B cell (primary cell): ENCODE measurements at regions not wholly inside any gene's neighbourhood (a gene's known extent, or its start where the extent isn't known, plus 50 kb on each side); places are given as distances from the start of the nearest gene placed in this dataset.

Experiments used
- ATAC-seq: fragments of 200-7000 bp; cut with Tn5 transposase; one replicate; pipeline ENCODE4 v1.10.0; 2021; ENCODE audit warnings: low read depth, mild to moderate bottlenecking, moderate number of reproducible peaks, moderate library complexity
- CTCF ChIA-PET: fragments of 350-600 bp; sonication (Branson Sonifier 250); formaldehyde crosslinking; loops from one replicate; lab custom pipeline; 2021; ENCODE audit warnings: antibody characterized with exemption, inconsistent platforms; lab: Charles Lee
- POLR2A ChIA-PET: fragments of 350-600 bp; sonication (Branson Sonifier 250); formaldehyde crosslinking; loops from one replicate; lab custom pipeline; 2021; ENCODE audit warnings: antibody characterized with exemption; lab: Charles Lee
- DNase-seq: peaks from one replicate; pipeline ENCODE4 v3.0.0; 2013
- H2AFZ ChIP-seq: 2 replicates; pipeline ENCODE4 v1.6.1; 2012; ENCODE audit warnings: mild to moderate bottlenecking, low read depth, low read length; ENCODE audit not compliant: insufficient read depth, poor library complexity, severe bottlenecking
- H3K27ac ChIP-seq, 2 donors: 1 replicate in 1 of 2; 2 replicates in 1 of 2; pipeline ENCODE4 v1.5.1; 2012 to 2013; ENCODE audit warnings: low read length in 2 of 2, mild to moderate bottlenecking in 2 of 2, moderate library complexity in 1 of 2
- H3K27me3 ChIP-seq, 4 experiments: fragments of 200-600 bp in 1 of 4; sonication (generic) in 1 of 4; replicated peaks in 1 of 4; 1 replicate in 2 of 4; 2 replicates in 2 of 4; pipeline versions ENCODE4 v1.6.1 to v1.7.0; 2013 to 2016; ENCODE audit warnings: low read length in 3 of 4, mild to moderate bottlenecking in 2 of 4, mixed read lengths in 1 of 4, moderate library complexity in 1 of 4; ENCODE audit not compliant: insufficient read depth in 4 of 4, control insufficient read depth in 3 of 4; ENCODE audit errors: control extremely low read depth in 1 of 4
- H3K36me3 ChIP-seq, 2 experiments: replicated peaks in 1 of 2; 1 replicate in 1 of 2; 2 replicates in 1 of 2; pipeline versions ENCODE4 v1.6.1 to v1.7.1; 2013; ENCODE audit warnings: low read length in 1 of 2; ENCODE audit not compliant: insufficient read depth in 2 of 2, control insufficient read depth in 1 of 2; ENCODE audit errors: control extremely low read depth in 1 of 2, extremely low read depth in 1 of 2
- H3K4me1 ChIP-seq, 2 donors: fragments of 200-600 bp in 1 of 2; sonication (generic) in 1 of 2; 1 replicate in 1 of 2; 2 replicates in 1 of 2; pipeline versions ENCODE4 v1.5.1 to v1.6.1; 2013 to 2017; ENCODE audit warnings: low read length in 2 of 2; ENCODE audit not compliant: control insufficient read depth in 2 of 2, insufficient read depth in 2 of 2
- H3K4me2 ChIP-seq: replicated peaks from 2 replicates; pipeline ENCODE3; 2012; ENCODE audit warnings: mild to moderate bottlenecking, low read depth, low read length; ENCODE audit not compliant: poor library complexity, severe bottlenecking
- H3K4me3 ChIP-seq, 5 experiments: fragments of 200-600 bp in 1 of 5; sonication (generic) in 1 of 5; 1 replicate in 3 of 5; 2 replicates in 2 of 5; pipeline versions ENCODE4 v1.5.1 to v1.7.0; 2011 to 2016; ENCODE audit warnings: low read length in 4 of 5, mild to moderate bottlenecking in 4 of 5, low read depth in 2 of 5, control low read depth in 1 of 5, moderate library complexity in 1 of 5; ENCODE audit not compliant: insufficient read depth in 1 of 5; ENCODE audit errors: control extremely low read depth in 1 of 5, extremely low read depth in 1 of 5
- H3K79me2 ChIP-seq: fragments of 200-600 bp; sonication (generic); one replicate; pipeline ENCODE4 v1.6.0; 2016; ENCODE audit warnings: low read length; ENCODE audit not compliant: control insufficient read depth, insufficient read depth
- H3K9ac ChIP-seq: fragments of 200-600 bp; sonication (generic); 2 replicates; pipeline ENCODE4 v1.6.1; 2017; ENCODE audit warnings: mild to moderate bottlenecking, low read length, moderate library complexity
- H3K9me3 ChIP-seq, 3 donors: one replicate each; pipeline versions ENCODE4 v1.6.1 to v1.7.1; 2013; ENCODE audit warnings: low read length in 2 of 3; ENCODE audit not compliant: control insufficient read depth in 2 of 3, insufficient read depth in 1 of 3; ENCODE audit errors: control extremely low read depth in 1 of 3
- H4K20me1 ChIP-seq: 2 replicates; pipeline ENCODE4 v1.6.0; 2012; ENCODE audit warnings: mild to moderate bottlenecking, low read length; ENCODE audit not compliant: insufficient read depth, control insufficient read depth, poor library complexity, severe bottlenecking
- H3K27ac Mint-ChIP-seq: one replicate; pipeline ENCODE4 v1.8.0; 2021; ENCODE audit warnings: mixed read lengths
- H3K27me3 Mint-ChIP-seq: one replicate; pipeline ENCODE4 v1.8.0; 2021; ENCODE audit warnings: mixed read lengths
- H3K4me1 Mint-ChIP-seq: one replicate; pipeline ENCODE4 v1.8.0; 2021; ENCODE audit warnings: mixed read lengths
- H3K4me3 Mint-ChIP-seq: one replicate; pipeline ENCODE4 v1.8.0; 2021; ENCODE audit warnings: mixed read lengths
- H3K9me3 Mint-ChIP-seq: one replicate; pipeline ENCODE4 v1.8.0; 2022; ENCODE audit warnings: mixed read lengths; ENCODE audit not compliant: insufficient read depth
- EZH2 ChIP-seq: IDR thresholded peaks from 2 replicates; pipeline ENCODE4 v1.6.1; 2012; ENCODE audit warnings: borderline replicate concordance, low read depth, mild to moderate bottlenecking, moderate library complexity, low read length; ENCODE audit not compliant: insufficient read depth, poor library complexity, severe bottlenecking
- WGBS: methylation state at CpG from one replicate; pipeline ENCODE4 v1.1.5; 2013; ENCODE audit warnings: missing lambda C conversion rate; ENCODE audit not compliant: insufficient coverage; 5-methylcytosine and 5-hydroxymethylcytosine counted together
- intact Hi-C: fragments of 100-400 bp; cut with micrococcal nuclease; formaldehyde crosslinking; loops from one replicate; pipeline ENCODE4 v1.10.0; 2022
- TF ChIP-seq, protein P1 (sequence below): fragments of 200-600 bp; IDR thresholded peaks from one replicate; pipeline ENCODE4 v1.8.0; 2022; ENCODE audit warnings: antibody characterized with exemption, mild to moderate bottlenecking

GRCh38 chr12:89106950-89107349 lies 245.4 kb downstream of the DUSP6 start:
- Histone ChIP-seq H3K9me3 (no peaks in the 10 kb centered on the region), H3K9ac (no peak overlapping the region), H3K4me3 (no peak overlapping the region), H3K27me3 (peaks cover 0 to under 1% (median 0%) of the 10 kb centered on the region in 4 experiments), H3K79me2 (no peaks in the 10 kb centered on the region), H2AFZ (no peak overlapping the region), H4K20me1 (no peaks in the 10 kb centered on the region), H3K27ac (no peak overlapping the region), H3K4me1 (no peaks in the 10 kb centered on the region), H3K4me2 (no peak overlapping the region), H3K36me3 (no peaks in the 10 kb centered on the region)
- POLR2A ChIA-PET = no interaction called here
- no peak overlapping the region for H3K27ac Mint-ChIP-seq
- peaks cover 4% of the 10 kb centered on the region for H3K27me3 Mint-ChIP-seq
- H3K4me1 Mint-ChIP-seq = no peaks in the 10 kb centered on the region
- WGBS = 86% methylated on average over 1 of the region's 5 CpGs
- H3K4me3 Mint-ChIP-seq = no peak overlapping the region
- no peak for DNase-seq
- CTCF ChIA-PET = no interaction called here
- TF ChIP-seq, protein P1, sequence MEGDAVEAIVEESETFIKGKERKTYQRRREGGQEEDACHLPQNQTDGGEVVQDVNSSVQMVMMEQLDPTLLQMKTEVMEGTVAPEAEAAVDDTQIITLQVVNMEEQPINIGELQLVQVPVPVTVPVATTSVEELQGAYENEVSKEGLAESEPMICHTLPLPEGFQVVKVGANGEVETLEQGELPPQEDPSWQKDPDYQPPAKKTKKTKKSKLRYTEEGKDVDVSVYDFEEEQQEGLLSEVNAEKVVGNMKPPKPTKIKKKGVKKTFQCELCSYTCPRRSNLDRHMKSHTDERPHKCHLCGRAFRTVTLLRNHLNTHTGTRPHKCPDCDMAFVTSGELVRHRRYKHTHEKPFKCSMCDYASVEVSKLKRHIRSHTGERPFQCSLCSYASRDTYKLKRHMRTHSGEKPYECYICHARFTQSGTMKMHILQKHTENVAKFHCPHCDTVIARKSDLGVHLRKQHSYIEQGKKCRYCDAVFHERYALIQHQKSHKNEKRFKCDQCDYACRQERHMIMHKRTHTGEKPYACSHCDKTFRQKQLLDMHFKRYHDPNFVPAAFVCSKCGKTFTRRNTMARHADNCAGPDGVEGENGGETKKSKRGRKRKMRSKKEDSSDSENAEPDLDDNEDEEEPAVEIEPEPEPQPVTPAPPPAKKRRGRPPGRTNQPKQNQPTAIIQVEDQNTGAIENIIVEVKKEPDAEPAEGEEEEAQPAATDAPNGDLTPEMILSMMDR = no peak
- TF ChIP-seq EZH2 = no peak
- intact Hi-C loops = no loop called here
- no peak for ATAC-seq
- no peaks in the 10 kb centered on the region for H3K9me3 Mint-ChIP-seq

DNA sequence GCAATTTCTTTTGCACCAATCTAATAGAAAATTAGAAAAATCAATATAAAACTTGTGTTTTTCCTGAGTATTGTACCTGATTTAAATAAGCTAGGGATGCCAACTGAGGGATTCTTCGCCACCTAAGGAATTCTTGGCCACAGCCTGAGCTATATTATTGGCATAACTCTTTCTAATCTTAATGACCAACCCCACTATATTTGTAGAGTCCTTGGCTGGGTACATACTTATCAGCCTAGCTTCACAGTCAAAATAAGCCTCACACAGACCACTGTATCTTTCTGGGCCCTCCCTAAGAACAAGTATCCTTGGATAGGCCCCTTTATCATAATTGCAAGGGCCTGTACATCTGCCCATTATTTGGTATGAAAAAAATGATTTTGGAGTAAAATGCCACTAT lies 247.1 kb downstream of the DUSP6 start:
- Histone ChIP-seq H3K9ac (no peak overlapping the region), H3K36me3 (no peaks in the 10 kb centered on the region), H3K9me3 (no peaks in the 10 kb centered on the region), H4K20me1 (no peaks in the 10 kb centered on the region), H3K4me2 (no peak overlapping the region), H3K4me3 (no peak overlapping the region), H2AFZ (no peak overlapping the region), H3K4me1 (no peaks in the 10 kb centered on the region), H3K27me3 (no peaks in the 10 kb centered on the region), H3K79me2 (no peaks in the 10 kb centered on the region), H3K27ac (no peak overlapping the region)
- ATAC-seq = no peak
- H3K4me1 Mint-ChIP-seq = no peaks in the 10 kb centered on the region
- peaks cover 4% of the 10 kb centered on the region for H3K27me3 Mint-ChIP-seq
- no peak overlapping the region for H3K27ac Mint-ChIP-seq
- intact Hi-C loops = no loop called here
- POLR2A ChIA-PET = no interaction called here
- DNase-seq = no peak
- H3K4me3 Mint-ChIP-seq = no peak overlapping the region
- no peaks in the 10 kb centered on the region for H3K9me3 Mint-ChIP-seq
- WGBS = no CpG with 5 or more reads among the region's 1 CpG
- CTCF ChIA-PET = interaction anchor here (0.6 kb wide), 1 partner anchor 61 kb away, joined by 3 read pairs; no protein-coding TSS in a partner anchor
- TF ChIP-seq, protein P1 = no peak
- no peak for TF ChIP-seq EZH2
